HepG2 (cell line): ENCODE measurements at regions not wholly inside any gene's neighbourhood (a gene's known extent, or its start where the extent isn't known, plus 50 kb on each side); places are given as distances from the start of the nearest gene placed in this dataset.

Experiments used
- ATAC-seq: fragments of 200-7000 bp; cut with Tn5 transposase; 3 replicates; pipeline ENCODE4 v1.9.1; 2020; ENCODE audit warnings: mild to moderate bottlenecking, moderate library complexity
- BruUV-seq: library from RNA; stranded (reverse); fragments of 400-500 nt; replicated peaks from 2 replicates; lab custom pipeline; 2021; lab: Mats Ljungman, UMichigan
- CTCF ChIA-PET: fragments of 300-600 bp; formaldehyde crosslinking; extraction: SDS; loops from one replicate; lab custom pipeline; 2021; ENCODE audit warnings: low total read pairs, inconsistent platforms, low intra/inter-chr PET ratio; lab: Yijun Ruan, JAX
- POLR2A ChIA-PET: fragments of 350-600 bp; sonication (Branson Sonifier 250); formaldehyde crosslinking; loops from one replicate; lab custom pipeline; 2020; ENCODE audit warnings: antibody characterized with exemption, inconsistent platforms; lab: Yijun Ruan, JAX
- DNase-seq: peaks from one replicate; pipeline ENCODE4 v3.0.0-alpha.2; 2015; ENCODE audit warnings: low spot score
- FAIRE-seq: peaks from 3 replicates; lab custom pipeline; 2011; peaks lifted over from hg19 to GRCh38; lab: Jason Lieb, UNC
- H2AFZ ChIP-seq: one replicate; pipeline ENCODE4 v1.6.1; 2011; ENCODE audit warnings: low read length, inconsistent platforms
- H3K27ac ChIP-seq: fragments of 300-600 bp; 3 replicates; pipeline ENCODE4 v1.8.0; 2011; ENCODE audit warnings: mixed run types, mild to moderate bottlenecking, mixed read lengths, low read length, inconsistent platforms; ENCODE audit not compliant: insufficient read depth; ENCODE audit errors: extremely low read length
- H3K27me3 ChIP-seq, 2 experiments: fragments of 200-600 bp in 1 of 2; 2 replicates in 1 of 2; 3 replicates in 1 of 2; pipeline versions ENCODE4 v1.6.0 to v1.8.0; 2011; ENCODE audit warnings: low read length in 2 of 2, mild to moderate bottlenecking in 2 of 2, moderate library complexity in 2 of 2, inconsistent platforms in 1 of 2; ENCODE audit not compliant: insufficient read depth in 2 of 2, control insufficient read depth in 1 of 2
- H3K36me3 ChIP-seq, 2 experiments: fragments of 200-600 bp in 1 of 2; replicated peaks in 1 of 2; 2 replicates in 1 of 2; 3 replicates in 1 of 2; pipeline versions ENCODE4 v1.5.1 to v1.8.0; 2011; ENCODE audit warnings: low read length in 2 of 2, inconsistent platforms in 1 of 2; ENCODE audit not compliant: insufficient read depth in 2 of 2, control insufficient read depth in 1 of 2
- H3K4me1 ChIP-seq: 2 replicates; pipeline ENCODE4 v1.5.1; 2012; ENCODE audit warnings: low read length, inconsistent platforms; ENCODE audit not compliant: insufficient read depth
- H3K4me2 ChIP-seq: 2 replicates; pipeline ENCODE4 v1.6.0; 2011; ENCODE audit warnings: low read depth, low read length, inconsistent platforms
- H3K4me3 ChIP-seq, 3 experiments: fragments of 200-600 bp in 1 of 3; sonication (generic), shearing (Covaris generic) in 1 of 3; replicated peaks in 1 of 3; 2 replicates each; pipeline ENCODE4 v1.5.1; 2011 to 2016; ENCODE audit warnings: low read length in 3 of 3, inconsistent platforms in 2 of 3, low read depth in 2 of 3, mild to moderate bottlenecking in 2 of 3, control low read depth in 1 of 3, mixed read lengths in 1 of 3; ENCODE audit not compliant: insufficient read depth in 1 of 3
- H3K79me2 ChIP-seq: one replicate; pipeline ENCODE4 v1.6.1; 2011; ENCODE audit warnings: low read length, inconsistent platforms; ENCODE audit not compliant: insufficient read depth
- H3K9ac ChIP-seq: 2 replicates; pipeline ENCODE4 v1.6.0; 2011; ENCODE audit warnings: mild to moderate bottlenecking, low read depth, low read length, inconsistent platforms; ENCODE audit not compliant: insufficient read depth
- H3K9me3 ChIP-seq: 2 replicates; pipeline ENCODE4 v1.5.1; 2012; ENCODE audit warnings: mild to moderate bottlenecking, low read length
- H4K20me1 ChIP-seq: 2 replicates; pipeline ENCODE4 v1.6.0; 2011; ENCODE audit warnings: inconsistent platforms, mild to moderate bottlenecking, low read length, moderate library complexity; ENCODE audit not compliant: insufficient read depth
- DMAP1 ChIP-seq: IDR thresholded peaks from 2 replicates; pipeline ENCODE4 v1.6.1; 2016
- HNRNPUL1 ChIP-seq: fragments of 200-400 bp; formaldehyde crosslinking; IDR thresholded peaks from 2 replicates; pipeline ENCODE4 v1.6.1; 2017; ENCODE audit warnings: low read depth, mild to moderate bottlenecking, low read length, moderate library complexity
- IKZF1 ChIP-seq: fragments of 450-650 bp; IDR thresholded peaks from 2 replicates; pipeline ENCODE4 v1.7.1; 2016
- JUND ChIP-seq: sonication (generic); formaldehyde crosslinking; IDR thresholded peaks from 2 replicates; pipeline ENCODE4 v1.8.0; 2022; ENCODE audit warnings: mild to moderate bottlenecking, missing genetic modification reagents
- KLF15 ChIP-seq: sonication (generic); formaldehyde crosslinking; IDR thresholded peaks from 2 replicates; pipeline ENCODE4 v1.8.1; 2023; ENCODE audit warnings: borderline replicate concordance, mild to moderate bottlenecking, inconsistent platforms, missing genetic modification reagents, mixed read lengths
- MED8 ChIP-seq: sonication (generic); formaldehyde crosslinking; IDR thresholded peaks from 2 replicates; pipeline ENCODE4 v1.8.1; 2023; ENCODE audit warnings: mild to moderate bottlenecking, missing genetic modification reagents; ENCODE audit not compliant: insufficient replicate concordance
- SOX13 ChIP-seq, 3 experiments: fragments of 450-650 bp in 1 of 3; sonication (generic) in 1 of 3; formaldehyde crosslinking in 1 of 3; IDR thresholded peaks in 2 of 3; conservative IDR thresholded peaks in 1 of 3; 2 replicates each; pipeline versions ENCODE4 v1.5.0 to v1.6.1; 2016 to 2020; ENCODE audit warnings: antibody characterized with exemption in 1 of 3, mild to moderate bottlenecking in 1 of 3, missing compliant biosample characterization in 1 of 3, missing genetic modification reagents in 1 of 3, moderate library complexity in 1 of 3
- SP5 ChIP-seq: IDR thresholded peaks from 2 replicates; pipeline ENCODE4 v1.6.1; 2016; ENCODE audit warnings: low read depth, borderline replicate concordance
- SPEN ChIP-seq: sonication (generic); formaldehyde crosslinking; IDR thresholded peaks from 2 replicates; pipeline ENCODE4 v1.5.1; 2020; ENCODE audit warnings: low read depth, mild to moderate bottlenecking, missing genetic modification reagents
- TCF7 ChIP-seq: sonication (generic); IDR thresholded peaks from 2 replicates; pipeline ENCODE4 v1.6.1; 2016; ENCODE audit warnings: antibody characterized with exemption, low read depth
- XRCC5 ChIP-seq: fragments of 200-400 bp; formaldehyde crosslinking; optimal IDR thresholded peaks from 2 replicates; pipeline ENCODE3; 2017; ENCODE audit warnings: mild to moderate bottlenecking, low read length
- WGBS: methylation state at CpG from one replicate; pipeline ENCODE4 v1.1.6; 2017; ENCODE audit warnings: low lambda C conversion rate; 5-methylcytosine and 5-hydroxymethylcytosine counted together
- in situ Hi-C: cut with HindIII; loops from 2 replicates; pipeline ENCODE4 v1.10.0; 2017; ENCODE audit warnings: low pct_unique_long_range_greater_than_20kb; ENCODE audit not compliant: extremely low pct_ligation_motif_present
- intact Hi-C: fragments of 100-400 bp; cut with micrococcal nuclease; formaldehyde crosslinking; loops from one replicate; pipeline ENCODE4 v1.10.0; 2022; ENCODE audit not compliant: unreplicated experiment
- TF ChIP-seq, protein P1 (sequence below): IDR thresholded peaks from 2 replicates; pipeline ENCODE4 v1.4.0; 2020; ENCODE audit warnings: mild to moderate bottlenecking, missing genetic modification reagents
- TF ChIP-seq, protein P2 (sequence below): sonication (generic); formaldehyde crosslinking; IDR thresholded peaks from 2 replicates; pipeline ENCODE4 v1.5.1; 2020; ENCODE audit warnings: missing genetic modification reagents, mild to moderate bottlenecking, borderline replicate concordance
- TF ChIP-seq, protein P3 (sequence below): sonication (generic); formaldehyde crosslinking; conservative IDR thresholded peaks from 2 replicates; pipeline ENCODE4 v1.4.0; 2020; ENCODE audit warnings: missing genetic modification reagents

DNA sequence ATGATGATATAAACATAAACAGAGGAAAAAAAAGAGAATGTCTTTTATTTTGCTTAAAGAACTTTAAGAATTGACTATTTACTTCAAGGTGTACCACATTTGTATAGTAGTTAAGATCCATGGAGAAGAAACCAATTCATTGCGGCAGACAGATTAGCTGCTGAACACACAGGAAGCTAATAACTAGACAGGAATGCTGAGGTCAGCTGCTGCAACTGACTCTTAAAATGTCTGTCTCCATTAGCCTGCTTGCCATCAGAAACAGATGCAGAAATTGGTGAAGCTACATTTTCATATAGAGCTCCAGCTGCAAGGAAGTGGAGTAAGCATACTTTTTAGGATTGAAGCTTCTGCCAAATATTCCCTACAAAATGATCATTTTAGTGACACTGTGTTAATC is 939.5 kb downstream of the EPHA7 start:
- WGBS: 89% methylated on average over 1 of the region's 1 CpG
- H3K9ac ChIP-seq: no peak overlapping the region
- H3K79me2 ChIP-seq: no peaks in the 10 kb centered on the region
- no peak for TF ChIP-seq JUND (CRISPR knock-in tag)
- no peak for TF ChIP-seq SP5 (CRISPR knock-in tag)
- no peaks in the 10 kb centered on the region for H4K20me1 ChIP-seq
- H3K4me2 ChIP-seq: no peak overlapping the region
- no peak overlapping the region for H3K4me3 ChIP-seq
- no peak for FAIRE-seq
- in situ Hi-C loops (no loop called here), intact Hi-C loops (no loop called here)
- no peaks in the 10 kb centered on the region for H3K4me1 ChIP-seq
- H3K27me3 ChIP-seq: no peaks in the 10 kb centered on the region
- peaks cover 3% of the 10 kb centered on the region; the same call in 1 of the 2 replicates for H3K9me3 ChIP-seq
- no TSS peak for BruUV-seq
- ChIA-PET CTCF (no interaction called here), POLR2A (no interaction called here)
- ATAC-seq: no peak
- no peak overlapping the region for H2AFZ ChIP-seq
- no peak for DNase-seq
- no peak overlapping the region for H3K27ac ChIP-seq
- no peaks in the 10 kb centered on the region for H3K36me3 ChIP-seq

DNA sequence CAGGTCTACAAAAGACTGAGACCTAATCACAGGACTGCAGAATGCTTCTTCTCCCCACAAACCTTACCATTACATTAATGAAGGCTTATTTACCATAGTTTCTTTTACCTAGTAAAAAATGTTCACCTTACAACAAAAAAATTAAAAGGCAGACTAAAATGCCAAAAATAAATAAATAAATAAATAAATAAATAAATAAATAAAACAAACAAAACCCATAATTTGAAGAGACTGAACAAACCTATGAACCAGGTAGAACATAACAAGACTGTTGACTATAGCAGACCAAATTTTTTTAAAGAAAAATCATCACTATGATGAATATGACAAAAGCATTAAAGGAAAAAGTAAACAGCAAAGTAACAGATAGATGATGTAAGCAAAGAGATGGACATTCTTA is 946.3 kb downstream of the EPHA7 start:
- H3K4me3 ChIP-seq: no peak overlapping the region
- no peak for TF ChIP-seq MED8 (CRISPR knock-in tag)
- no peak for TF ChIP-seq DMAP1 (CRISPR knock-in tag)
- TF ChIP-seq KLF15 (CRISPR knock-in tag): no peak
- TF ChIP-seq, protein P1, sequence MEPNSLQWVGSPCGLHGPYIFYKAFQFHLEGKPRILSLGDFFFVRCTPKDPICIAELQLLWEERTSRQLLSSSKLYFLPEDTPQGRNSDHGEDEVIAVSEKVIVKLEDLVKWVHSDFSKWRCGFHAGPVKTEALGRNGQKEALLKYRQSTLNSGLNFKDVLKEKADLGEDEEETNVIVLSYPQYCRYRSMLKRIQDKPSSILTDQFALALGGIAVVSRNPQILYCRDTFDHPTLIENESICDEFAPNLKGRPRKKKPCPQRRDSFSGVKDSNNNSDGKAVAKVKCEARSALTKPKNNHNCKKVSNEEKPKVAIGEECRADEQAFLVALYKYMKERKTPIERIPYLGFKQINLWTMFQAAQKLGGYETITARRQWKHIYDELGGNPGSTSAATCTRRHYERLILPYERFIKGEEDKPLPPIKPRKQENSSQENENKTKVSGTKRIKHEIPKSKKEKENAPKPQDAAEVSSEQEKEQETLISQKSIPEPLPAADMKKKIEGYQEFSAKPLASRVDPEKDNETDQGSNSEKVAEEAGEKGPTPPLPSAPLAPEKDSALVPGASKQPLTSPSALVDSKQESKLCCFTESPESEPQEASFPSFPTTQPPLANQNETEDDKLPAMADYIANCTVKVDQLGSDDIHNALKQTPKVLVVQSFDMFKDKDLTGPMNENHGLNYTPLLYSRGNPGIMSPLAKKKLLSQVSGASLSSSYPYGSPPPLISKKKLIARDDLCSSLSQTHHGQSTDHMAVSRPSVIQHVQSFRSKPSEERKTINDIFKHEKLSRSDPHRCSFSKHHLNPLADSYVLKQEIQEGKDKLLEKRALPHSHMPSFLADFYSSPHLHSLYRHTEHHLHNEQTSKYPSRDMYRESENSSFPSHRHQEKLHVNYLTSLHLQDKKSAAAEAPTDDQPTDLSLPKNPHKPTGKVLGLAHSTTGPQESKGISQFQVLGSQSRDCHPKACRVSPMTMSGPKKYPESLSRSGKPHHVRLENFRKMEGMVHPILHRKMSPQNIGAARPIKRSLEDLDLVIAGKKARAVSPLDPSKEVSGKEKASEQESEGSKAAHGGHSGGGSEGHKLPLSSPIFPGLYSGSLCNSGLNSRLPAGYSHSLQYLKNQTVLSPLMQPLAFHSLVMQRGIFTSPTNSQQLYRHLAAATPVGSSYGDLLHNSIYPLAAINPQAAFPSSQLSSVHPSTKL: no peak
- TF ChIP-seq, protein P2, sequence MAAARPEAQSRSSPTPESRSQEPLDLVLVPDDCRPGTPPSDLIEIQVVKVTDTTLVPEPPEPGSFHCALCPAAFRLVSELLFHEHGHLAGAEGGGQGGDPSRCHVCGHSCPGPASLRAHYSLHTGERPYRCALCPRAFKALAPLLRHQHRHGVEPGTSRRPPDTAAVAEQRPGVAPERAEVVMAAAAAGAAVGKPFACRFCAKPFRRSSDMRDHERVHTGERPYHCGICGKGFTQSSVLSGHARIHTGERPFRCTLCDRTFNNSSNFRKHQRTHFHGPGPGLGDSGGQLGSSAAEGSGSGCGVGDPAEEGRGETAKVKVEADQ (CRISPR knock-in tag): no peak
- no peak for TF ChIP-seq HNRNPUL1
- no peak for TF ChIP-seq IKZF1
- TF ChIP-seq SOX13 (IDR thresholded peaks at IDR 0.05): no peak
- no peak for TF ChIP-seq SOX13 (CRISPR knock-in tag; conservative IDR thresholded peaks at IDR 0.05 in 1 of 2, IDR thresholded peaks at IDR 0.05 in 1 of 2)
- no peak for TF ChIP-seq TCF7
- TF ChIP-seq XRCC5: no peak
- no peak for TF ChIP-seq SPEN
- TF ChIP-seq, protein P3, sequence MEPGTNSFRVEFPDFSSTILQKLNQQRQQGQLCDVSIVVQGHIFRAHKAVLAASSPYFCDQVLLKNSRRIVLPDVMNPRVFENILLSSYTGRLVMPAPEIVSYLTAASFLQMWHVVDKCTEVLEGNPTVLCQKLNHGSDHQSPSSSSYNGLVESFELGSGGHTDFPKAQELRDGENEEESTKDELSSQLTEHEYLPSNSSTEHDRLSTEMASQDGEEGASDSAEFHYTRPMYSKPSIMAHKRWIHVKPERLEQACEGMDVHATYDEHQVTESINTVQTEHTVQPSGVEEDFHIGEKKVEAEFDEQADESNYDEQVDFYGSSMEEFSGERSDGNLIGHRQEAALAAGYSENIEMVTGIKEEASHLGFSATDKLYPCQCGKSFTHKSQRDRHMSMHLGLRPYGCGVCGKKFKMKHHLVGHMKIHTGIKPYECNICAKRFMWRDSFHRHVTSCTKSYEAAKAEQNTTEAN: no peak

More for the DNA sequence above, 946.3 kb downstream of the EPHA7 start:
- CTCF ChIA-PET: no interaction called here
- H3K27me3 ChIP-seq: no peaks in the 10 kb centered on the region
- H2AFZ ChIP-seq: no peak overlapping the region
- no peaks in the 10 kb centered on the region for H4K20me1 ChIP-seq
- H3K4me1 ChIP-seq: no peaks in the 10 kb centered on the region
- no peaks in the 10 kb centered on the region for H3K79me2 ChIP-seq
- no peak overlapping the region for H3K27ac ChIP-seq
- intact Hi-C loops: no loop called here
- FAIRE-seq (no peak), DNase-seq (no peak), ATAC-seq (no peak)
- POLR2A ChIA-PET: no interaction called here
- peaks cover 6% of the 10 kb centered on the region; the same call in 1 of the 2 replicates for H3K9me3 ChIP-seq
- BruUV-seq: no TSS peak
- H3K9ac ChIP-seq: no peak overlapping the region
- H3K36me3 ChIP-seq: no peaks in the 10 kb centered on the region
- H3K4me2 ChIP-seq: no peak overlapping the region
- in situ Hi-C loops: no loop called here
